Neural cell (in vitro differentiated cells): ENCODE measurements at regions not wholly inside any gene's neighbourhood (a gene's known extent, or its start where the extent isn't known, plus 50 kb on each side); places are given as distances from the start of the nearest gene placed in this dataset.

Experiments used
- CTCF ChIP-seq: fragments of 450-650 bp; IDR thresholded peaks from 2 replicates; pipeline ENCODE4 v1.5.1; 2014; ENCODE audit warnings: antibody characterized with exemption, mild to moderate bottlenecking, moderate library complexity; ENCODE audit not compliant: poor library complexity, severe bottlenecking
- EZH2 ChIP-seq: fragments of 200-600, 300-800 bp; shearing (Covaris generic), sonication (generic); IDR thresholded peaks from 2 replicates; pipeline ENCODE4 v1.6.1; 2014; ENCODE audit warnings: antibody characterized with exemption, low read length, borderline replicate concordance, mild to moderate bottlenecking; ENCODE audit not compliant: insufficient read depth, poor library complexity, severe bottlenecking
- POLR2AphosphoS5 ChIP-seq: IDR thresholded peaks from 2 replicates; pipeline ENCODE4 v1.6.1; 2012
- RAD21 ChIP-seq: fragments of 450-650 bp; conservative IDR thresholded peaks from 2 replicates; pipeline ENCODE4 v1.6.1; 2014; ENCODE audit warnings: antibody characterized with exemption, mild to moderate bottlenecking, moderate library complexity
- TAF1 ChIP-seq: IDR thresholded peaks from 2 replicates; pipeline ENCODE4 v1.6.1; 2012; ENCODE audit warnings: low read depth
- TF ChIP-seq, protein P1 (sequence below): IDR thresholded peaks from 2 replicates; pipeline ENCODE4 v1.6.1; 2012; ENCODE audit warnings: borderline replicate concordance

- TF ChIP-seq POLR2AphosphoS5 (no peak), EZH2 (no peak), CTCF (no peak), TAF1 (no peak), RAD21 (no peak)
- TF ChIP-seq, protein P1, sequence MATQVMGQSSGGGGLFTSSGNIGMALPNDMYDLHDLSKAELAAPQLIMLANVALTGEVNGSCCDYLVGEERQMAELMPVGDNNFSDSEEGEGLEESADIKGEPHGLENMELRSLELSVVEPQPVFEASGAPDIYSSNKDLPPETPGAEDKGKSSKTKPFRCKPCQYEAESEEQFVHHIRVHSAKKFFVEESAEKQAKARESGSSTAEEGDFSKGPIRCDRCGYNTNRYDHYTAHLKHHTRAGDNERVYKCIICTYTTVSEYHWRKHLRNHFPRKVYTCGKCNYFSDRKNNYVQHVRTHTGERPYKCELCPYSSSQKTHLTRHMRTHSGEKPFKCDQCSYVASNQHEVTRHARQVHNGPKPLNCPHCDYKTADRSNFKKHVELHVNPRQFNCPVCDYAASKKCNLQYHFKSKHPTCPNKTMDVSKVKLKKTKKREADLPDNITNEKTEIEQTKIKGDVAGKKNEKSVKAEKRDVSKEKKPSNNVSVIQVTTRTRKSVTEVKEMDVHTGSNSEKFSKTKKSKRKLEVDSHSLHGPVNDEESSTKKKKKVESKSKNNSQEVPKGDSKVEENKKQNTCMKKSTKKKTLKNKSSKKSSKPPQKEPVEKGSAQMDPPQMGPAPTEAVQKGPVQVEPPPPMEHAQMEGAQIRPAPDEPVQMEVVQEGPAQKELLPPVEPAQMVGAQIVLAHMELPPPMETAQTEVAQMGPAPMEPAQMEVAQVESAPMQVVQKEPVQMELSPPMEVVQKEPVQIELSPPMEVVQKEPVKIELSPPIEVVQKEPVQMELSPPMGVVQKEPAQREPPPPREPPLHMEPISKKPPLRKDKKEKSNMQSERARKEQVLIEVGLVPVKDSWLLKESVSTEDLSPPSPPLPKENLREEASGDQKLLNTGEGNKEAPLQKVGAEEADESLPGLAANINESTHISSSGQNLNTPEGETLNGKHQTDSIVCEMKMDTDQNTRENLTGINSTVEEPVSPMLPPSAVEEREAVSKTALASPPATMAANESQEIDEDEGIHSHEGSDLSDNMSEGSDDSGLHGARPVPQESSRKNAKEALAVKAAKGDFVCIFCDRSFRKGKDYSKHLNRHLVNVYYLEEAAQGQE: no peak
These were observed 1100.4 kb upstream of the SLC39A10 start for GRCh38 chr2:194556629-194557028.
